OCI-LY3 (cell line): ENCODE measurements at regions not wholly inside any gene's neighbourhood (a gene's known extent, or its start where the extent isn't known, plus 50 kb on each side); places are given as distances from the start of the nearest gene placed in this dataset.

ENCODE experiments used
- H2AFZ ChIP-seq: fragments of 200-600, 300-600 bp; shearing (Covaris generic); 2 replicates; pipeline ENCODE4 v1.6.0; 2014; ENCODE audit warnings: antibody characterized with exemption, low read depth, low read length
- H3K27ac ChIP-seq: fragments of 200-600, 300-600 bp; sonication (generic); 2 replicates; pipeline ENCODE4 v1.5.1; 2014; ENCODE audit warnings: mild to moderate bottlenecking, low read length, moderate library complexity, mixed read lengths
- H3K27me3 ChIP-seq: fragments of 200-600, 300-600 bp; sonication (generic); 2 replicates; pipeline ENCODE4 v1.6.1; 2014; ENCODE audit warnings: low read depth, low read length, mixed read lengths
- H3K36me3 ChIP-seq: fragments of 200-600, 300-600 bp; sonication (generic); replicated peaks from 2 replicates; pipeline ENCODE3; 2014; ENCODE audit warnings: low read depth, low read length, mixed read lengths
- H3K4me1 ChIP-seq: fragments of 300-600, 200-600 bp; sonication (generic); 2 replicates; pipeline ENCODE4 v1.6.1; 2014; ENCODE audit warnings: low read length, mixed read lengths
- H3K4me2 ChIP-seq: fragments of 200-600, 300-600 bp; sonication (generic); 2 replicates; pipeline ENCODE4 v1.6.1; 2014; ENCODE audit warnings: low read length, mixed read lengths
- H3K4me3 ChIP-seq: fragments of 300-600, 200-600 bp; sonication (generic); 2 replicates; pipeline ENCODE4 v1.5.1; 2014; ENCODE audit warnings: antibody characterized with exemption, mild to moderate bottlenecking, low read length, moderate library complexity
- H3K79me2 ChIP-seq: fragments of 300-600, 200-600 bp; shearing (Covaris generic); 2 replicates; pipeline ENCODE4 v1.6.1; 2014; ENCODE audit warnings: mild to moderate bottlenecking, low read length, mixed read lengths
- H3K9ac ChIP-seq: fragments of 300-600, 200-600 bp; shearing (Covaris generic); 2 replicates; pipeline ENCODE4 v1.6.0; 2014; ENCODE audit warnings: mild to moderate bottlenecking, low read length, moderate library complexity
- H3K9me3 ChIP-seq: fragments of 200-600, 300-600 bp; shearing (Covaris generic); 2 replicates; pipeline ENCODE4 v1.6.1; 2014; ENCODE audit warnings: low read length, mixed read lengths; ENCODE audit not compliant: insufficient read depth
- H4K20me1 ChIP-seq: fragments of 200-600, 300-600 bp; sonication (generic); 2 replicates; pipeline ENCODE4 v1.6.1; 2016; ENCODE audit warnings: low read length, mixed read lengths; ENCODE audit not compliant: insufficient read depth
- EZH2phosphoT487 ChIP-seq: fragments of 200-600 bp; shearing (Covaris generic); IDR thresholded peaks from 2 replicates; pipeline ENCODE4 v1.6.1; 2018; ENCODE audit warnings: antibody characterized with exemption, mixed run types, low read depth
- TF ChIP-seq, protein P1 (sequence below): fragments of 200-600, 300-600 bp; sonication (generic); IDR thresholded peaks from 2 replicates; pipeline ENCODE4 v1.5.1; 2014; ENCODE audit warnings: antibody characterized with exemption, low read length, low read depth

DNA sequence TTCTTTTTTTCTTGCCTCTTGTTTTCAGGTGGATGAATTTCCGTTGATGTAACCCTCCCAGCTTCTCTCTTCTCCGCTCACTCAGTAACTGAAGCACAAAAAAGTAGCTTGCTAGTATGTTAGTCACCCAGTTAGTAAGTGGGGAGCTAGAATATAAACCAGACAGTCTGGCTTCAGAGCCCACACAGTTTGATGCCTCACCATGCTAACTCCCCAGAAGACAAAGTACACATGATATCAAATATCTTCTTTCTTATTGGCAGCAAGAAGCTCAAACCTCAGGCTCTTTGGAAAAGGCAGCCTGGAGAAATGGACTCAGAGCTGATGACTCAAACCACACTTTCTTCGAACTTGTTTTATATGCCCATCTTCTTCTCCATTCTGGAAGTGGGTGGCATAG, 187.5 kb upstream of the PLXNA2 start:
- Histone ChIP-seq H2AFZ (no peak overlapping the region), H4K20me1 (no peaks in the 10 kb centered on the region), H3K4me3 (no peak overlapping the region), H3K36me3 (no peaks in the 10 kb centered on the region), H3K27ac (no peak overlapping the region), H3K4me1 (no peaks in the 10 kb centered on the region), H3K9me3 (no peaks in the 10 kb centered on the region), H3K27me3 (peaks cover 66% of the 10 kb centered on the region), H3K9ac (no peak overlapping the region), H3K4me2 (no peak overlapping the region), H3K79me2 (no peaks in the 10 kb centered on the region)
- TF ChIP-seq, protein P1, sequence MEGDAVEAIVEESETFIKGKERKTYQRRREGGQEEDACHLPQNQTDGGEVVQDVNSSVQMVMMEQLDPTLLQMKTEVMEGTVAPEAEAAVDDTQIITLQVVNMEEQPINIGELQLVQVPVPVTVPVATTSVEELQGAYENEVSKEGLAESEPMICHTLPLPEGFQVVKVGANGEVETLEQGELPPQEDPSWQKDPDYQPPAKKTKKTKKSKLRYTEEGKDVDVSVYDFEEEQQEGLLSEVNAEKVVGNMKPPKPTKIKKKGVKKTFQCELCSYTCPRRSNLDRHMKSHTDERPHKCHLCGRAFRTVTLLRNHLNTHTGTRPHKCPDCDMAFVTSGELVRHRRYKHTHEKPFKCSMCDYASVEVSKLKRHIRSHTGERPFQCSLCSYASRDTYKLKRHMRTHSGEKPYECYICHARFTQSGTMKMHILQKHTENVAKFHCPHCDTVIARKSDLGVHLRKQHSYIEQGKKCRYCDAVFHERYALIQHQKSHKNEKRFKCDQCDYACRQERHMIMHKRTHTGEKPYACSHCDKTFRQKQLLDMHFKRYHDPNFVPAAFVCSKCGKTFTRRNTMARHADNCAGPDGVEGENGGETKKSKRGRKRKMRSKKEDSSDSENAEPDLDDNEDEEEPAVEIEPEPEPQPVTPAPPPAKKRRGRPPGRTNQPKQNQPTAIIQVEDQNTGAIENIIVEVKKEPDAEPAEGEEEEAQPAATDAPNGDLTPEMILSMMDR: no peak
- TF ChIP-seq EZH2phosphoT487: no peak

DNA sequence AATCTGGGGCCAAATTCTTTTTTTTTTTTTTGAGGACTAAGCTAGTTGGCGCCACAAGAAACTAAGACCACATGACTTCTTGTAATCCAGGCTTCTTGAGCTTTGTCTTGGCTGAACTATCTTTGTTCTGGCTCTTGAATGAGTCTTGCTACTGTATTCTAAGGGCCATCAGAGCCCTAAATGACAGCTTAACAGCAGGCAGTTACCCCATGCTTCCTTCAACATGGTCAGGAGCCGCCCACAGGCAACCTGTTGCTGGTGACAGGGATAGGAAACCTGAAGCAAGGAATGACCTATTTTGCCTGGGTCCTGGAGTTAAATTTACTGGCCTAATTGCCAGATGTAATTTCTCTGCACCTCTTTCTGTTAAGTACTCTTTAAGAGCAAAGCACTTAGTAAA, 188.2 kb upstream of the PLXNA2 start:
- TF ChIP-seq EZH2phosphoT487: no peak
- TF ChIP-seq, protein P1: no peak
- no peaks in the 10 kb centered on the region for H3K79me2 ChIP-seq
- H2AFZ ChIP-seq: no peak overlapping the region
- no peak overlapping the region for H3K27ac ChIP-seq
- no peaks in the 10 kb centered on the region for H4K20me1 ChIP-seq
- H3K4me2 ChIP-seq: no peak overlapping the region
- H3K27me3 ChIP-seq: peaks cover 64% of the 10 kb centered on the region
- H3K4me1 ChIP-seq: no peaks in the 10 kb centered on the region
- H3K36me3 ChIP-seq: no peaks in the 10 kb centered on the region
- H3K4me3 ChIP-seq: no peak overlapping the region
- no peaks in the 10 kb centered on the region for H3K9me3 ChIP-seq
- no peak overlapping the region for H3K9ac ChIP-seq

DNA sequence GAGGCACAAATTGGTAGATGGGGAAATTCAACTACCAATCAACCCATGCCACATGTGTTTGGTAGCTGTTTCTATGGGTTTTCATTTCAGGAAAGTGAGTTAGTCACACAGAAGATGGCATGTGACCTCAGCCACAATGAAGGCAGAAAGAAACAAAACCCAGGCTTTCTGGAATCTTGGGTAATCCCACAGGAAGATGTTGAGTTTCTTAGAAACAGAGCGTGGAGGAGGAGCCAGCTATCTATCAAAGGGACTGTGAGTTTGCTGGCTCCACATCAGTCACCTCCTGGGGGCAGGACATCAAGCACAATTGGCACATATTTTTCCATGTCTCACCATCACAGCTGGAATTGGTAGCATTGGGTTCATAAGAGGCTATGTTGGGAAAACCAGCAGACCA, 188.9 kb upstream of the PLXNA2 start:
- Histone ChIP-seq H4K20me1 (no peaks in the 10 kb centered on the region), H3K27ac (no peak overlapping the region), H3K9ac (no peak overlapping the region), H3K36me3 (no peaks in the 10 kb centered on the region), H3K27me3 (peaks cover 60% of the 10 kb centered on the region; the same call in 1 of the 2 replicates), H2AFZ (no peak overlapping the region), H3K79me2 (no peaks in the 10 kb centered on the region), H3K4me3 (no peak overlapping the region), H3K9me3 (no peaks in the 10 kb centered on the region), H3K4me1 (no peaks in the 10 kb centered on the region), H3K4me2 (no peak overlapping the region)
- no peak for TF ChIP-seq EZH2phosphoT487
- TF ChIP-seq, protein P1: no peak

DNA sequence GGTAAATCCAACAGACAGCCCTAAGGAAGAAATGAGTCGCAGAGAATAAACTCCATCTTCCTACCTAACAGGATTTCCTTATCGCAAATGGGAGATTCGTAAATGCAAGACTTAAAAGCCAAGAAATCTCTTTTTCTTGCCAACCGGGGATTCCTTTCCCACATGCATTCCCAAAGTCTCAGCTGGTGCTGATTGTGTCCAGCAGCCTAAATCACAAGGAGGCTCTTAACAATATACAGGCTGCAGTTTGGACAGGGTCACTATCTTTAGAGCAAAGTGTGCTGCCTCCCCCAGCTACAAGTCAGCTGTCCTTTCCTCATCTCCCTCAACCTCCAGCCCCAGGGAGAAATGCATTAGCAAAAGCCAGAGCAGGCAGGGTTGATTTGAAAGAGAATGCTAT, 189.8 kb upstream of the PLXNA2 start:
- Histone ChIP-seq H3K27ac (no peak overlapping the region), H3K27me3 (peaks cover 63% of the 10 kb centered on the region; the same call in 1 of the 2 replicates), H3K4me2 (no peak overlapping the region), H3K4me3 (no peak overlapping the region), H4K20me1 (no peaks in the 10 kb centered on the region), H2AFZ (no peak overlapping the region), H3K9ac (no peak overlapping the region), H3K9me3 (no peaks in the 10 kb centered on the region), H3K79me2 (no peaks in the 10 kb centered on the region), H3K36me3 (no peaks in the 10 kb centered on the region), H3K4me1 (no peaks in the 10 kb centered on the region)
- no peak for TF ChIP-seq EZH2phosphoT487
- TF ChIP-seq, protein P1: no peak
